Suppressor macrophage treated with lipopolysaccharide for 1 hour (primary cell): ENCODE measurements at regions not wholly inside any gene's neighbourhood (a gene's known extent, or its start where the extent isn't known, plus 50 kb on each side); places are given as distances from the start of the nearest gene placed in this dataset.

Source experiments
- DNase-seq, 3 donors: peaks; one replicate each; pipeline ENCODE4 v3.0.0-alpha.2; 2020 to 2022

- DNase-seq: no peak
Observed at GRCh38 chr22:47453049-47453448, 690.6 kb downstream of the TBC1D22A start.

GRCh38 chr22:47452184-47452583 is 689.7 kb downstream of the TBC1D22A start:
- peak in 2 of 3 donors; percentile 1 to 7 for DNase-seq

GRCh38 chr22:47450876-47451475 is 688.5 kb downstream of the TBC1D22A start:
- no peak for DNase-seq

- DNase-seq: no peak
Observed at GRCh38 chr22:47449508-47450270, 687.2 kb downstream of the TBC1D22A start.

- DNase-seq: no peak
Observed at GRCh38 chr22:47448231-47449223, 686.1 kb downstream of the TBC1D22A start.

GRCh38 chr22:47446821-47447810 is 684.7 kb downstream of the TBC1D22A start:
- DNase-seq: no peak

- DNase-seq: no peak
Observed at GRCh38 chr22:47446331-47446730, 683.9 kb downstream of the TBC1D22A start.

GRCh38 chr22:47445716-47446290 is 683.4 kb downstream of the TBC1D22A start:
- DNase-seq: no peak

GRCh38 chr22:47445212-47445611 is 682.8 kb downstream of the TBC1D22A start:
- no peak for DNase-seq

- no peak for DNase-seq
Observed at GRCh38 chr22:47444746-47445065, 682.3 kb downstream of the TBC1D22A start.

- no peak for DNase-seq
Observed at GRCh38 chr22:47443836-47444745, 681.6 kb downstream of the TBC1D22A start.

GRCh38 chr22:47442821-47443220 is 680.4 kb downstream of the TBC1D22A start:
- no peak for DNase-seq

GRCh38 chr22:47439643-47440265 is 677.3 kb downstream of the TBC1D22A start:
- no peak for DNase-seq

- DNase-seq: no peak
Observed at GRCh38 chr22:47437636-47438035, 675.2 kb downstream of the TBC1D22A start.

- DNase-seq: no peak
Observed at GRCh38 chr22:47437110-47437509, 674.7 kb downstream of the TBC1D22A start.

GRCh38 chr22:47435826-47436225 is 673.4 kb downstream of the TBC1D22A start:
- no peak for DNase-seq

- no peak for DNase-seq
Observed at GRCh38 chr22:47435204-47435487, 672.7 kb downstream of the TBC1D22A start.

GRCh38 chr22:47434336-47435203 is 672.1 kb downstream of the TBC1D22A start:
- DNase-seq: no peak

GRCh38 chr22:47433627-47434026 is 671.2 kb downstream of the TBC1D22A start:
- no peak for DNase-seq
